Lung (tissue), 11 donors: ENCODE measurements at regions not wholly inside any gene's neighbourhood (a gene's known extent, or its start where the extent isn't known, plus 50 kb on each side); places are given as distances from the start of the nearest gene placed in this dataset.

ENCODE experiments used
- ATAC-seq: fragments of 200-7000 bp; cut with Tn5 transposase; one replicate; pipeline ENCODE4 v1.9.1; 2020; ENCODE audit warnings: moderate number of reproducible peaks; ENCODE audit not compliant: insufficient read depth, low FRiP score
- DNase-seq, 3 donors: peaks; one replicate each; pipeline ENCODE4 v3.0.0-alpha.2; 2013 to 2017
- H3K27ac ChIP-seq, 2 donors: one replicate each; pipeline ENCODE4 v1.5.1; 2013; ENCODE audit warnings: mild to moderate bottlenecking in 2 of 2, moderate library complexity in 2 of 2, control low read depth in 1 of 2, inconsistent platforms in 1 of 2, low read depth in 1 of 2, low read length in 1 of 2
- H3K27me3 ChIP-seq, 3 donors: one replicate each; pipeline ENCODE4 v1.5.1; 2013; ENCODE audit warnings: low read length in 2 of 3; ENCODE audit not compliant: control insufficient read depth in 3 of 3, insufficient read depth in 3 of 3
- H3K36me3 ChIP-seq, 4 donors: one replicate each; pipeline ENCODE4 v1.5.1; 2013; ENCODE audit warnings: low read length in 4 of 4, mild to moderate bottlenecking in 1 of 4, moderate library complexity in 1 of 4; ENCODE audit not compliant: control insufficient read depth in 4 of 4, insufficient read depth in 4 of 4
- H3K4me1 ChIP-seq, 5 donors: one replicate each; pipeline ENCODE4 v1.5.1; 2013; ENCODE audit warnings: low read length in 5 of 5, mild to moderate bottlenecking in 2 of 5, moderate library complexity in 1 of 5; ENCODE audit not compliant: control insufficient read depth in 5 of 5, insufficient read depth in 5 of 5
- H3K4me3 ChIP-seq: one replicate; pipeline ENCODE4 v1.5.1; 2013; ENCODE audit warnings: mild to moderate bottlenecking, control low read depth, moderate library complexity
- H3K9ac ChIP-seq, 2 donors: one replicate each; pipeline ENCODE4 v1.5.1; 2013; ENCODE audit warnings: low read length in 2 of 2, control low read depth in 1 of 2; ENCODE audit not compliant: insufficient read depth in 1 of 2
- H3K9me3 ChIP-seq, 4 donors: one replicate each; pipeline ENCODE4 v1.5.1; 2013; ENCODE audit warnings: low read length in 3 of 4, mild to moderate bottlenecking in 1 of 4, moderate library complexity in 1 of 4; ENCODE audit not compliant: control insufficient read depth in 4 of 4, insufficient read depth in 3 of 4
- CTCF ChIP-seq: IDR thresholded peaks from 2 replicates; pipeline ENCODE4 v1.5.1; 2012; ENCODE audit warnings: mild to moderate bottlenecking; ENCODE audit errors: control extremely low read depth, extremely low read depth
- WGBS, 2 donors: extraction: QIAGEN DNeasy Blood & Tissue Kit; methylation state at CpG; one replicate each; pipeline ENCODE4 v1.1.7; 2013; 5-methylcytosine and 5-hydroxymethylcytosine counted together
- donor health status: control.
- donor health status: control.
- donor health status: Bipolar disorder and iron deficiency.
- donor health status: healthy.
- donor health status: DM: yes; HTN: yes; CAD: no.

- Histone ChIP-seq H3K9me3 (peaks cover 0 to 8% (median 0%) of the 10 kb centered on the region in 4 donors), H3K4me3 (no peak overlapping the region), H3K9ac (no peak overlapping the region), H3K27ac (no peak overlapping the region), H3K27me3 (no peaks in the 10 kb centered on the region), H3K36me3 (no peaks in the 10 kb centered on the region), H3K4me1 (no peaks in the 10 kb centered on the region)
- no peak for TF ChIP-seq CTCF
- WGBS, 2 donors: 62 to 71% methylated on average over 3 of the region's 3 CpGs
- no peak for ATAC-seq
- no peak for DNase-seq
Observed at GRCh38 chr12:17334784-17335183, 728.8 kb upstream of the LMO3 start.

GRCh38 chr12:17333287-17333686 lies 727.3 kb upstream of the LMO3 start:
- H3K9ac ChIP-seq: no peak overlapping the region
- DNase-seq (no peak), ATAC-seq (no peak)
- no peak overlapping the region for H3K27ac ChIP-seq
- H3K27me3 ChIP-seq: no peaks in the 10 kb centered on the region
- no peaks in the 10 kb centered on the region for H3K36me3 ChIP-seq
- TF ChIP-seq CTCF: no peak
- H3K9me3 ChIP-seq: peaks cover 0 to 8% (median 0%) of the 10 kb centered on the region in 4 donors
- WGBS, 2 donors: 85 to 94% methylated on average over 3 of the region's 3 CpGs
- no peaks in the 10 kb centered on the region for H3K4me1 ChIP-seq
- no peak overlapping the region for H3K4me3 ChIP-seq

- H3K36me3 ChIP-seq: no peaks in the 10 kb centered on the region
- H3K9me3 ChIP-seq: peaks cover 0 to 2% (median 0%) of the 10 kb centered on the region in 4 donors
- no peaks in the 10 kb centered on the region for H3K27me3 ChIP-seq
- no peak overlapping the region for H3K27ac ChIP-seq
- ATAC-seq (no peak), DNase-seq (no peak)
- 25 to 34% methylated on average over 2 of the region's 2 CpGs for WGBS, 2 donors
- no peak overlapping the region for H3K4me3 ChIP-seq
- TF ChIP-seq CTCF: no peak
- no peaks in the 10 kb centered on the region for H3K4me1 ChIP-seq
- no peak overlapping the region for H3K9ac ChIP-seq
Observed at GRCh38 chr12:17326649-17327048, 720.7 kb upstream of the LMO3 start.

- WGBS, 2 donors: 84 to 91% methylated on average over 2 of the region's 2 CpGs
- ATAC-seq (no peak), DNase-seq (no peak)
- Histone ChIP-seq H3K36me3 (no peaks in the 10 kb centered on the region), H3K9ac (no peak overlapping the region), H3K4me1 (no peaks in the 10 kb centered on the region), H3K27ac (no peak overlapping the region), H3K9me3 (peaks cover 0 to 2% (median 0%) of the 10 kb centered on the region in 4 donors), H3K27me3 (no peaks in the 10 kb centered on the region), H3K4me3 (no peak overlapping the region)
- no peak for TF ChIP-seq CTCF
Observed at GRCh38 chr12:17322090-17322489, 716.1 kb upstream of the LMO3 start.
